ENCODE measurements at regions not wholly inside any gene's neighbourhood (a gene's known extent, or its start where the extent isn't known, plus 50 kb on each side); places are given as distances from the start of the nearest gene placed in this dataset.

DNA sequence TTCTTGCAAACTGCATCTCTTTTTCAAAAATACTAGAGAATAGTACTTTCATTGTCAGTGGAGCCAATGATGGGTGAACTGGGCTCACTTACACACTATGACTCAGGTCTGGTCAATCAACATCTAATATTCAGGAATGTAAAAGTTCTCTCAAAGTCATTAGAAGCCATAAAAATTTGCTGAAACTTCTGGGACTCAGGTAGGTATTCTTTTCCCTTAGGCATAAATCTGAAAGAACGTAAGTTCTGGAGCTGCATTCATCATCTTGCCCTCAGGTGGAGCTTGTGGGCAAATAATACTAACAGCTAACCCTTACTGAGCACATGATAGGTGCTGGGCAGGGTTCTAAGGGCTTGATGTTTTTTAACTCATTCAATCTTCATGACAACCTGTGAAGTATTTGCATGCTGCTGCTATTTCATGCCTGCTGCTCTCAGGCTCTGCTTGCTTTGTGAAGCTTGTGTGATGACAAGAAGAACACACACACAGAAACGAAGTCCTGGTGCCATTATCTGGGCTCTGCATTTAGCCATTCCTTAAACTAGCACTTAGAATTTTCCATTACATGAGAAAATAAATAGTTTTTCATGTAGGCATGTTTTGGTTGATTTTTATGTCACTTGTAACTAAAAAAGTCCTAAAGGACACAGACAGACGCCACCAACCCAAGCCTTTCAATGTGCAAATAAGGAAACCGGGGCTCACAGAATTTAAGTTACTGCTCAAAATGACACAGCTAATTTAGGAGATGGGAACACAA is 394.2 kb upstream of the LYPLAL1 start:
- no peak for DNase-seq

GRCh38 chr1:218783131-218783530 is 390.5 kb upstream of the LYPLAL1 start:
- DNase-seq, result no peak

GRCh38 chr1:218783916-218784315 is 389.8 kb upstream of the LYPLAL1 start:
- DNase-seq, result no peak

- DNase-seq, result peak; percentile 40
Measured at GRCh38 chr1:218785928-218786327, 387.8 kb upstream of the LYPLAL1 start.

DNA sequence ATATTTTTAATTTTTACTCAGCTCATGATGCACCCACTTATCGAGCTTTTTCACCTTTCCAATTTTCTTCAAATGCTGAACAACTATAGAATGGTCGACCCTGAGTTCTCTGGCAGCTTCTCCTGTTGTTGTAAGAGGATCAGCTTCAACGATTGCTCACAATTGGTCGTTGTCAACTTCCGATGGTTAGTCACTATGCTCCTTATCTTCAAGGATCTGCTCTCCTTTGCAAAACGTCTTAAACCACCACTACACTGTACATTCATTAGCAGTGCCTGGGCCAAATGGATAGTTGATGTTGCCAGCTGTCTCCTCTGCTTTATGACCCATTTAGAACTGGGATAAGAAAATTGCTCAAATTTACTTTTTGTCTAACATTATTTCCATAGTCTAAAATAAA is 385.9 kb upstream of the LYPLAL1 start:
- no peak for DNase-seq

DNA sequence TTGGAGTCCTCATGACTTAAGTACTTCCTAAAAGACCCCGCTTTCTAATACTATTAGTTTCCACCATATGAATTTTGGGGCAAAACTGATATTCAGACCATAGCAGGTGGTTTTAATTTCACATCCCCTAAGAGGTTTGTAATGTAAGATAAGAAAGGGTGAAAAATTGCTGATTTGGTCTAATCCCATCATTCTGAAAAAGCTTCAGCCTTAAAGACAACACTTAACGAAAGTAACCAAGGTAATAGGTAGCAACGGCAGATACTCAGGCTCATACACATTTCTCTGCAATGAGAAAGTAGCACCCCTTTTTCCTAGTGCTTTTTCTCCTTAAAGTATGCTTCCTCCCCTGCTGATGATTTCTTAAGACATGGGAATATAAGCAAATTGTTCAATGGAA is 376.9 kb upstream of the LYPLAL1 start:
- DNase-seq, result no peak

DNA sequence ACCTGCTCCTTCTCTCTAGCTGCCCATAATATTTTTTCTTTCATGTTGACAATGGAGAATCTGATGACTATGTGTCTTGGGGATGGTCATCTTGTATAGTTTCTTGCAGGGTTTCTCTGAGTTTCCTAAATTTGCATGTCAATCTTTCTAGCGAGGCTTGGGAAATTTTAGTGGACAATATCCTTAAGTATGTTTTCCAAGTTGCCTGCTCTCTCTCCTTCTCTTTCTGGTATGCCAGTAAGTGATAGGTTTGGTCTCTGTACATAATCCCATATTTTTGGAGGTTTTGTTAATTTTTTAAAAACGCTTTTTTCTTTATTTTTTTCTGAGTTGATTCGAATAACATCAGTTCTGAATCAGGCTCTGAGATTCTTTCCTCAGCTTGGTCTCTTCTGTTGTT is 370.9 kb upstream of the LYPLAL1 start:
- DNase-seq, result no peak

DNA sequence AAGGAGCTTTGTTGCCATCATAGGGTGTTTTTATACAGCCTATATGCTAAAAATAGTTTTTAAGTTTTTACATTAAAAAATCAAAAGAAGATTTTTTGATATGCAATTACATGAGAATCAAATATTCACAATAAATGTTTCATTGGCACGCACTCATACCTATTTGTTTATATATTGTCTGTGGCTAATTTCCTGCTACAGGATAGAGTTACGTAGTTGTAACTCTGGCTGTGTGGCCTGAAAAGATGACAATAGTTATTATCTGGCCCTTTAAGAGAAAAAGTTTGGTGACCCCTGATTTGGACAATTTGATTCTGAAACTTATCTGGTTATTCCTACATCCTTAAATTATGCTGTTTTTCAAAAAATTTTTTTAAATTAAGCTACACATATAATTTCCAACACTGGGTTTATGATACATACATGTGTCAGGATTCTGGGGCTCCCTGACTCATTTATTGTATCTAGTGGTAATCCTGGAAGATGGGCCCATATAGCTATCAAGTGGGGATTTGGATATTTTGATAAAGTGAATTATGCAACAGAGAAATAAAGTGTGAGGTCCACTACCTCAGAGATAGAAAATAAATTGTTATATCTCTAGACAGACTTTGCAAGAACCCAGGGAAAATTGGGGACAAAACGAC is 370.2 kb upstream of the LYPLAL1 start:
- DNase-seq, result no peak

GRCh38 chr1:218804014-218804785 is 369.5 kb upstream of the LYPLAL1 start:
- DNase-seq, result no peak

DNA sequence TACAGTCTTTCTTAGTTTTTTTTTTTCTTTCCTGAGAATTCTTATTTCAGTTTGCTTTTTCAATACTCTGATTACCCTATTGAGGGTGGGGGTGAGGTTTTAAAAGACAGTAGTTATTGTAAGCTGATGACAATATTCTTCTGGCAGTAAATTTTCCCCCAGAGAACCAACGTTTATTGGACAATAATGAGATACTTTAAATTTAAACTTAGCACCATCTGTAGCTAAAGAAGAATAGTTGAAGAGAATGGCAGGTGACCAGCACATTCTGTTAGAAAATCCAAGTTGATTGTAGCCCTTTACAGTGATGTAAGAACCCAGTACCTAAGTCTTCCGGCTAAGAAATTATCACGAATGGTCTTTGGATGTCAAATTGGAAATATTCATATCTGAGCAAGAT is 364.6 kb upstream of the LYPLAL1 start:
- DNase-seq, result no peak

DNA sequence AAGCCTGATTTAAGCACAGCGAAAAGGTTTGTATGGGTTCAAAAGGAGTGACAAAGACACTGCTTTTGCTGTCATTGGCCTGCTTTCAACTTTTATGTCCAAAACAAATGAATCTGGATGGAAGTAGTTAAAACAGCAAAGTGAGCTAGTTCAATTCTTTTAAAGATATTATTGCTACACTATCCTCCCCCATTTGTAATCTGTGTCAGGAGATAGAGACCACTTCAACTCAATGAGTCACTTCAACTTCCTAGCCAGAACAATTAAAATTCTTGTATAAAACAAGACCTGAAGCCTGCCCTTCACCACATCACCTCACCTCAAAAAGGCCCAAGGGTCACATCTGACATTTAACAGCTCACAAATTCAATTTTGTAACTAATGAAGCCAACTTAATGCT is 364.1 kb upstream of the LYPLAL1 start:
- DNase-seq, result no peak

GRCh38 chr1:218810306-218810705 is 363.4 kb upstream of the LYPLAL1 start:
- DNase-seq, result no peak

- no peak for DNase-seq
Measured at GRCh38 chr1:218811497-218811896, 362.2 kb upstream of the LYPLAL1 start.

DNA sequence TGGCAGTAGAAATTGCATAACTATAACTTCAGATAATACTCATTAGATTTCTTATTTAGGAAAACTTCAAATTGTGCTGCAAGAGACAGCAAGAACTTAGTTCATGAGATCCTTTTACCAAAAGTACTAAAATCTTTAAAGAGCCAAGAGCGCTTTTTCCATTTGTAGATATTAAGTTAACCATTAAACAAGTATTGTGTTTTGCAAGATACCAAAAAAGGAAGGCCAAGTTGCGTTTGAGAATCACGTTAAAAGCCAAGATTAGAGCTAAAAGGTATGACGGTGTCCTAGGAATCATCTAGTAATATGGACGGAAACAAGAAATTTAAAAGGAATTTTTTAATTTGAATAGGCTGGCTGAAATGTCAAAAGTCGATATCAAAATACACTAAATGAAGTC is 361.3 kb upstream of the LYPLAL1 start:
- DNase-seq, result no peak

DNA sequence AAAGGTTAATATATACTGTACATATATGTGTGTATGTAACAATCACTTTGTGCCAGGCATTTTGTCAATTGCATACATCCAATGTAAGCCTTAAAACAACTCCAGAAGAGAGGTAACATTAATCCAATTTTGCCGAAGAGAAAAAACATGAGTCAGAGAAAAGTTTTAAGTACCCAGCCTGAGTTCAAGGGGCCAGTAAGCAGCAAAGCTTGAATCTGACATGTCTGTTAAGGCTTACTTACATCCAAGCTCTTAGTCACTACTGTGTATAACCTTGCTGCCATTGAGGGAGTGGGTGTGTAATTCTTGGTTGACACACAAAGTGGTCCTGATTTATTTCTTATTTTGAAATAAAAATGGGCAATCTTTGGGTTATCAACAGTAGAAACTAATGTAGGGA is 360.4 kb upstream of the LYPLAL1 start:
- no peak for DNase-seq

DNA sequence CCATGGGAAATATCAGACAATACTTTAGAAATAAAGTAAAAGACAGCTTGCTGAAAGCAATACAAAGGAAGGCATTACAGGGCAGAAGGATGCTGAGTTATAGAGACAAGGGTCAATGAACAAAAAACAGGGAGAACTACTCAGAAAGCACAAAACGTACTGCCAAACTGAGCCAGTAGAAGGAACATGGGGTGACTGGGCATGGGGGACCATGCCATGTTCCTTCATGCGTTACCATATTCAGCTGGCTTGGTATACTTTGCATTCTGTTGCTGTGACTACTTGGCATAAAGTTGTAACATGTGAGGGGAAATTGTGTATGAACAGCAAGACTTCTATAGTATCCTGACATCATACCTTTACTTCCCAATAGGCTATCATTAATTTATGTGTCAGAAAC is 358.6 kb upstream of the LYPLAL1 start:
- no peak for DNase-seq

DNA sequence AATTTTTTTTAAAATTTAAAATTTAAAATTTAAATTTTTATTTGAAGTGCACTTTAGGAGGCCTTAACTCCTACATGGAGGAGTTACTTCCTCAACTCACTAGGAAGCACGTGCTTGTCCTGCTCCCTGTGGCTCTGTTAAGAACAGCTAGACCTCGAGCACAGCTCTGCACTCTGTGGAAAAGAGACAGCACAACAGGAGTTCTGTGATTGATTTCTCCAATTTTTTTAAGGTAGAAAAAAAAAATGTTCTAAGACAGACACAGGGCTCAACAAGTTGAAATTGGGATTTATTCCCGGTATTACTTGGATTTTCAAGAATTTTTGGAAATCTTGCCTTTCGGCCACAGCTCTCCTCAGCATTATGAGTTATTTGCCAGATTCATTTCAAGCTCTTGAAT is 356.6 kb upstream of the LYPLAL1 start:
- no peak for DNase-seq

GRCh38 chr1:218817691-218818465 is 355.8 kb upstream of the LYPLAL1 start:
- peak; percentile 50 for DNase-seq

- no peak for DNase-seq
Measured at GRCh38 chr1:218823291-218823900, 350.3 kb upstream of the LYPLAL1 start.

GRCh38 chr1:218827486-218827885 is 346.2 kb upstream of the LYPLAL1 start:
- no peak for DNase-seq

DNA sequence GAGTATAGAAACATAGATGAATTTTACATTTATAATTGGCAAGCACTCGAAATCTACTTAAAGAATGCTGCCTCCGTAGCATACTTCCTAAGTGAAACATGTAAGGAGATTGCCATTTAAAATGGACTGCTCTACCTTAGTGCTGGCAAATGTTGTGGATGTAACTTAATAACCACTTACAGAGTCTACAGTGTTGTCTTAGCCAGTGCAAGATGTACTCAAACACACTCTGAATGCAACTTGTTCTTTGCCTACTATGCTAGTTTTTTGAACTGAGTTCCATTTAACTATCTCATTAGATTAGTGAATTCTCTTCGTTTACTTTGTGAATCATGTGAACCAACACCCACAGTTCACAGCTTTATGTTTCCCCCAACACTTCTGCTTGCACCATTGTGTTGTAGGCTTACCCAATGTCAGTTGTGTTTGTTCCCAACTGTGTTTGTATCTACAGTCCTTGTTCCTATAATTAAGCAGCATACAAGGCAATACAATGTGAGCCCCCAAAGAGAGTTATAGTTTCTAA is 345.5 kb upstream of the LYPLAL1 start:
- DNase-seq, result no peak

GRCh38 chr1:218829097-218829496 is 344.6 kb upstream of the LYPLAL1 start:
- DNase-seq, result no peak
